TTC549 (cell line): ENCODE measurements at regions not wholly inside any gene's neighbourhood (a gene's known extent, or its start where the extent isn't known, plus 50 kb on each side); places are given as distances from the start of the nearest gene placed in this dataset.

Experiments
- FAIRE-seq: peaks from 2 replicates; lab custom pipeline; 2012; peaks lifted over from hg19 to GRCh38; lab: Jason Lieb, UNC

- no peak for FAIRE-seq
Observed at GRCh38 chr2:43032213-43033015, 194.0 kb downstream of the ZFP36L2 start.

GRCh38 chr2:43031471-43032212 lies 194.8 kb downstream of the ZFP36L2 start:
- FAIRE-seq: no peak

DNA sequence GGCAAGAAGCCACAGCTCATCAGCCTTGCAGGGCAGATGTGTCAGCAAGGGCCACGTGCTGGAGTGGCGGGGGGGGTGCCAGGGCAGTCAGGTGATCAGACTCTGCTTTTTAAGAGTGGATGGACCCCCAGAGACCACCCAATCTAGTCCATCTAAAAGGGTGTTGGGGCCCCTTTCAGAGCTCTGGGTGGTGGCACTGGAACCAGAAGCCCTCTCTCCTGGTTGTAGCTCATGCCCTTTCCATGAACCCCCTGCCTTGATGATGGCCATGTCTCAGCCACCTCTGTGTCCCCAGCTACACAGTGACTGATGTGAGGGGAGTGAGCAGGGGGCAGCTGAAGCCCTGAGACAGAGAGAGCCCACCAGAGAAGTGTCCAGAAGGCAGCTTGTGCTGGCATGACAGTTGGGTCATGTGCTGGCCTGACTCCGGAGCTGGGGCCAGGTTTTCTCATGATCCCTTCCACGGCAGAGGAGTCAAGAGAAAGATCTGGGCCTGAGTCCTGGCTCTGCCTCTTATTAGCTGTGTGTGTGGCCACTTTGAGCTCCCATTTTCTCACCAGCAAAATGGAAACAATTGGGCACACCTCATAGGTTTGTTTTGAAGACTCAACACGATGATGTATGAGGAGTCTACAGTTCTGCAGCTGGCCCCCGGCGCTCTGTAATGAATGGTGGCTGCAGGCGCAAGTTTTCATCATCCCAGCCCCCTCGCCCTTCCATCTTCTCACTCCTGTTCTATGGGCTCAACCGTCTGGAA lies 195.7 kb downstream of the ZFP36L2 start:
- FAIRE-seq: no peak

- FAIRE-seq: no peak
Observed at GRCh38 chr2:43029186-43029585, 197.2 kb downstream of the ZFP36L2 start.

DNA sequence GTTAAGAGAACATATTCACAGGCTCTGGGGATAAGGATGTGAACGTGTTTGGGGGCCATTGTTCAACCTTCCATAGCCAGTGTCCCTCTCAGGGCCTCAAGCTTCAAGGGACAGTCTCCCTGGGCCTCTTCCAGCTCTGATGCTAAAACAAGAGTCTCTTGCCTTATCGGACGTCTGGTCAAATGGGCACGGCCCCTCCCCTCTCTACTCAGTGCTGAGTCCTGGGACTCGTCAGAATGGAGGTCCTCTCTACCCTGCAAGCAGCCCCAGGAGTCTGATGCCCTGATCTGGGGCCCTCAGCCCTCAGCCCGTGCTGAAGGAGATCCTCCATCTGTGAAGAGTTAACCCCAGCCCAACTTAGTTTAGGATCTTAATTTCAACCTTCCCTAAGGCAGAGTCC lies 198.2 kb downstream of the ZFP36L2 start:
- no peak for FAIRE-seq

DNA sequence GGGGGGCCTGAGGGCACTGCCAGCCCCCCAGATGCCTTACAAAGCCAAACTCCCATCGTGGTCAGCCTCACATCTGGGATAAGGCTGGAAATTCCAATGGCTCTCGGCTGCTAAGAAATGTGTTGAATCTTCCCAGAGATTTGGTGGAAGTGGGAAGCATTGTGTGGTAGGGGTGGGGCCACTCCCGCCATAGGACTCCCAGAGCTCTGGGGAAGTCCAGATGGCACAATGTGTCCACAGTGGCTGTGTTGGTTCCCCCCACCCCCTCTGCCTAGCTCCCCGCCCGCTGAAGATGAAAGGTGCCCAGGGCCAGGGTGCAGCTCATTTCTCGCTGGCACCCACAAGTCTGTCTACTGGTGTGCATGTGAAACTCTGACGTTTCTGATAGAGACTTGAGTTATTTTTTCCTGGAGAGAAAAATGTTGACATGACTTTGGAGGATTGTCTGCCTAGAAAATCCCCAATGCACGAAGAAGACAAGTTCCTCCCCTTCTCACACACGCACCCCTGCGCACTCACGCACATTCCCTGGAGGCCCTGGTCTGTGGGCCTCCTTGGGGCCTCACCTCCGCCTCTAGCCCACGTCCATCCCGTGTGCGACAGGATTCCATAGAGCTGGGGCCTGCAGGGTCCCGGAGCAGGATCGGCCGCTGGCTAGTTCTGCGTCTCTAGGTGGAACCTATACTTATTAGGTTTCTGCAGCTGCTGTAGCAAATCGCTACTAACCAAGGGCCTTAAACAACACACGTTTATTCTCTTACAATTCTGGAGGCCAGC lies 199.1 kb downstream of the ZFP36L2 start:
- no peak for FAIRE-seq

- no peak for FAIRE-seq
Observed at GRCh38 chr2:43026426-43027096, 199.8 kb downstream of the ZFP36L2 start.

GRCh38 chr2:43025709-43026295 lies 200.6 kb downstream of the ZFP36L2 start:
- FAIRE-seq: no peak

DNA sequence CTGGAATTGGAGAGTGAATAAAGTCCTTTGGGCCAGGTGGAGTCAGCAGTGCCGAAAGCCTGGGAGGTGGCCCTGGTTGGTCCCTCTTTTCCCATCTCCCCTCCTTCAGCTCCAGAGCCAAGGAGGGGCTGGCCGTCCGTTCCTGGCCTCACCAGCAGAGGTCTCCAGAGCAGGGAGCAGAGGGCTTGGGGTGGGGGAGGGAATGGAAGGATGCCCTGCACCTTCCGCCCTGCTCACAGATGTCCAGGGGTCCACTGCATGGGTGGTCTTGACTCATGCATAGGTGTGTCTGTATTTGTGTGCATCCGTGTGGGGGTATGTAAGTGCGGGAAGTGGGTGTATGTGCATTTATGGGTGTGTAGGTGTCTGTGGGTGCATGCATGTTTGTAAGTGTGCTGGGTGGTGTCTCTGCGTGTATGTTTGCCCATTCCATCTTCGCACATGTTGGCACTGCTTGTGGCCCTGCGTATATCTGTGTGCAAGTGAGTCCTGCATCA lies 201.8 kb downstream of the ZFP36L2 start:
- no peak for FAIRE-seq

- FAIRE-seq: no peak
Observed at GRCh38 chr2:43023791-43024514, 202.5 kb downstream of the ZFP36L2 start.

- FAIRE-seq: no peak
Observed at GRCh38 chr2:43022896-43023295, 203.5 kb downstream of the ZFP36L2 start.

- FAIRE-seq: no peak
Observed at GRCh38 chr2:43021791-43022509, 204.5 kb downstream of the ZFP36L2 start.

DNA sequence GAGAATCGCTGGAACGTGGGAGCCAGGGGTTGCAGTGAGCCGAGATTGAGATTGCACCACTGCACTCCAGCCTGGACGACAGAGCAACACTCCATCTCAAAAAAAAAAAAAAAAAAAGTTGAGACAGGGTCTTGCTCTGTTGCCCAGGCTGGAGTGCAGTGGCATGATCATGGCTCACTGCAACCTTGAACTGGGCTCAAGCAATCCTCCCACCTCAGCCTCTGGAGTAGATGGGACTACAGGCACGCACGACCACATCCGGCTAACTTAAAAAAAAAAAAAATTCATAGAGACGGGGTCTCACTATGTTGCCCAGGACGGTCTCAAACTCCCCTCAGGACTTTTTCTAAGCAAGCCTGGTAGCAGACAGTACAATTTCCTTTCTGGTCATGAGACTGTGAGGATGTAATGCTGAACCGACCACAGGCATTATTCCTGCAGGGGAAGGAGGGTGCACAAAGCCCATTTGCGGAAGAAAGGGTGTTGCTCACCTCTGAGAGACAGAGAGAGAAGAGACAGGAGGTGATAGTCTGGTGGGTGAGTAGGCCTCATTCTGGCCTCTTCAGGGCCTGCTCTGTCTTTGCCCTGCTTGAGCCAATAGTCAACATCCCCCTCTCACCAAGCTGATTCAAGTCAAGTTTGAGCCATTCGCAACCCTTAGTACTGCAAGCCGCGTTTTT lies 205.3 kb downstream of the ZFP36L2 start:
- FAIRE-seq: no peak

DNA sequence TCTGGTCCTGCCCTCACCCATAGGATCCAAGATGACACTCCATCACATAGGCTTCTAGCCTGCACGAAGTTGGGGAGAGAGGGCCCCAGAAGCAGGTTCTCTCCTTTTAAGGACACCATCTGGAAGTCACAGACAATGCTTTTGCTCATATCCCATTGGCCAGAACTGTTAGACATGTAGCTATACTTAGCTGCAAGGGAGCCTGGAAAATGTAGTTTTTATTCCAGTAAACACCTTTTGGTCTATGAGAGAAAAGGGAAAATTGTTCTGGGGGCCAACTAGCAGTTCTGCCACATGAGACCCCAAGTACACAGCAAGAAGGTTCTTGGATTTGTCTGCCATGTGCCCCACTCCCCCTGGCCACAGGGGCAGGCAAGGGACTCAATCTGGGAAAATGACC lies 206.1 kb downstream of the ZFP36L2 start:
- FAIRE-seq: no peak

DNA sequence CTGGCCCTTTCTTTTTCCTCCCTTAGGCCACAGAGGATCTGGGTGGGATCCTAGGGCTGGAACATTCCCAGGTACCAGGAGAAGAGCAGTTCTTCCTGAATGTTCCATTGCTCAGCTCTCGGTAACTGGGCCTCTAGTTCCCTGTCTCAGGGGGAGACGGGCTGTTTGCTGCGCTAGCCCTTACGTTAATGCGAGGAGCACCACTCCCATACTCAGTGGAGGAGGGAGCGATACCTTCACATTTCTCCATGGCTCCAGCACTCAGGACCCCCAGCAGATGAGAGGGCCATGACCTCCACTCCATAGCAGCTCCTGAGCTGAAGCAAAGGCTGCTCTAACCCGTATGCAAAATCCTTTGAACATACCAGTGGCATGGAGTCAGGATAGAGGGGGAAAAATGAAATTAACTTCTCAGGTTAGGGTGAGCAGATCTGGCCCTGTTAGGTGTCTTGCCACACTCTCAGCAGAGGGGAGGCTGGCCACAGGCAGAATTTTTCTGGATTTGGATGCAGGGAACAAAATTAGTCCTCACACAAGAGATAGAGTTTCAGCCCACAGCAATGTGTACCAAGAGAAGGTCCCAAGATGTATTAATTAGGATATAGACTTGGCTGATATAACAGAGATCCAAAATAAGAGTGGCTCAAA lies 206.7 kb downstream of the ZFP36L2 start:
- no peak for FAIRE-seq

DNA sequence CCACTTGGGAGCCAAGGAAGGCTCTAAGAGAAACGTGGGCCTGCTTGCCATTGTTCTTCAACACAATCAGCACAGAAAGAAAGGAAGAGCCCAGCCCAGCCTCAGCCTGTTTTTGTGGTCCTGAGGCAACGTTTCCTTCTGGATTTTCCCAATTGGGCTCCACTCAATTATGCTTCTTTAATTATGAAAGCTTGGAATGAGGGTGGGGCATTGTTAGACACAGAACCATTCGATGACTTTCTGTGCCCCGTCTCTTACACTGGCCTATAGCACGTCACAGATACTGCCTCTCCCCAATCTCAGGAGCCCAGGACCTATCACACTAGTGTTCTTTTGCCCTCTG lies 207.4 kb downstream of the ZFP36L2 start:
- FAIRE-seq: no peak

GRCh38 chr2:43018179-43019024 lies 208.0 kb downstream of the ZFP36L2 start:
- FAIRE-seq: no peak
